ENCODE measurements at regions not wholly inside any gene's neighbourhood (a gene's known extent, or its start where the extent isn't known, plus 50 kb on each side); places are given as distances from the start of the nearest gene placed in this dataset.

GRCh38 chr9:18347386-18348082, 126.4 kb upstream of the ADAMTSL1 start:
- DNase-seq (ENCODE audit: low read depth, low spot score) = no peak

GRCh38 chr9:18348083-18348475, 125.9 kb upstream of the ADAMTSL1 start:
- DNase-seq (ENCODE audit: low read depth, low spot score) = no peak

- DNase-seq (ENCODE audit: low read depth, low spot score) = no peak
Observed at GRCh38 chr9:18349530-18349929, 124.4 kb upstream of the ADAMTSL1 start.

GRCh38 chr9:18350036-18350435, 123.9 kb upstream of the ADAMTSL1 start:
- no peak for DNase-seq (ENCODE audit: low read depth, low spot score)

- DNase-seq (ENCODE audit: low read depth, low spot score) = no peak
Observed at GRCh38 chr9:18350995-18351595, 122.9 kb upstream of the ADAMTSL1 start.

- DNase-seq (ENCODE audit: low read depth, low spot score) = no peak
Observed at GRCh38 chr9:18352711-18353110, 121.2 kb upstream of the ADAMTSL1 start.

- no peak for DNase-seq (ENCODE audit: low read depth, low spot score)
Observed at GRCh38 chr9:18353473-18353872, 120.5 kb upstream of the ADAMTSL1 start.

- no peak for DNase-seq (ENCODE audit: low read depth, low spot score)
Observed at GRCh38 chr9:18357321-18357720, 116.6 kb upstream of the ADAMTSL1 start.

- no peak for DNase-seq (ENCODE audit: low read depth, low spot score)
Observed at GRCh38 chr9:18358325-18358724, 115.6 kb upstream of the ADAMTSL1 start.

- DNase-seq (ENCODE audit: low read depth, low spot score) = no peak
Observed at GRCh38 chr9:18359335-18359734, 114.6 kb upstream of the ADAMTSL1 start.

- no peak for DNase-seq (ENCODE audit: low read depth, low spot score)
Observed at GRCh38 chr9:18360005-18360404, 113.9 kb upstream of the ADAMTSL1 start.

GRCh38 chr9:18361646-18362045, 112.3 kb upstream of the ADAMTSL1 start:
- DNase-seq (ENCODE audit: low read depth, low spot score) = no peak

- no peak for DNase-seq (ENCODE audit: low read depth, low spot score)
Observed at GRCh38 chr9:18362166-18362565, 111.8 kb upstream of the ADAMTSL1 start.

GRCh38 chr9:18362901-18363685, 110.9 kb upstream of the ADAMTSL1 start:
- no peak for DNase-seq (ENCODE audit: low read depth, low spot score)

- DNase-seq (ENCODE audit: low read depth, low spot score) = no peak
Observed at GRCh38 chr9:18365651-18366050, 108.3 kb upstream of the ADAMTSL1 start.

GRCh38 chr9:18366184-18366583, 107.8 kb upstream of the ADAMTSL1 start:
- DNase-seq (ENCODE audit: low read depth, low spot score) = no peak

- no peak for DNase-seq (ENCODE audit: low read depth, low spot score)
Observed at GRCh38 chr9:18368206-18368605, 105.7 kb upstream of the ADAMTSL1 start.

GRCh38 chr9:18371141-18371540, 102.8 kb upstream of the ADAMTSL1 start:
- DNase-seq (ENCODE audit: low read depth, low spot score) = no peak

GRCh38 chr9:18371621-18372020, 102.3 kb upstream of the ADAMTSL1 start:
- no peak for DNase-seq (ENCODE audit: low read depth, low spot score)

GRCh38 chr9:18379073-18379811, 94.7 kb upstream of the ADAMTSL1 start:
- peak; percentile 4 for DNase-seq (ENCODE audit: low read depth, low spot score)

GRCh38 chr9:18382243-18382642, 91.7 kb upstream of the ADAMTSL1 start:
- no peak for DNase-seq (ENCODE audit: low read depth, low spot score)

GRCh38 chr9:18384066-18384465, 89.9 kb upstream of the ADAMTSL1 start:
- DNase-seq (ENCODE audit: low read depth, low spot score) = no peak

Measured in ELF-1 (cell line).